ENCODE measurements at regions not wholly inside any gene's neighbourhood (a gene's known extent, or its start where the extent isn't known, plus 50 kb on each side); places are given as distances from the start of the nearest gene placed in this dataset.

DNA sequence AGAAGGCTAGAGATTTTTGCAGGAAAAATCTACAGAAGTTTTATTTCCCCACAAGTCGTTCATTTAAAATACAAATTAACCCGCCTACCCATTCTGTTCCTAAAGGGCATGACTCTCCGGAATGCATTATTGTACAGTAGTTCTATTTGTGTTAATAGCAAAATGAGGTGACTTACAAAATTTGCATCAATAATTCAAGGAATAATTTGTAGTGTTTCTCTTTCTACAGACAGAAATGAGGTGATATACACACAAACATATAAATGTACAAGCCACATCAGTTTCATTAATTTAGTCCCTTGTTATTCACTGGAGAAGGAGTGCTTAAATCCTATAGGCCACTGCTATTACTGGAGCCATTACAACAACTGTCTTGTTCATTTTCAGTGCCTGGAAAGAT lies 501.3 kb upstream of the DIAPH2 start:
- no peak for TF ChIP-seq YY1 (IDR thresholded peaks at IDR 0.05)
- no peak for TF ChIP-seq TAF1 (conservative IDR thresholded peaks at IDR 0.05)
- TF ChIP-seq, protein P1, sequence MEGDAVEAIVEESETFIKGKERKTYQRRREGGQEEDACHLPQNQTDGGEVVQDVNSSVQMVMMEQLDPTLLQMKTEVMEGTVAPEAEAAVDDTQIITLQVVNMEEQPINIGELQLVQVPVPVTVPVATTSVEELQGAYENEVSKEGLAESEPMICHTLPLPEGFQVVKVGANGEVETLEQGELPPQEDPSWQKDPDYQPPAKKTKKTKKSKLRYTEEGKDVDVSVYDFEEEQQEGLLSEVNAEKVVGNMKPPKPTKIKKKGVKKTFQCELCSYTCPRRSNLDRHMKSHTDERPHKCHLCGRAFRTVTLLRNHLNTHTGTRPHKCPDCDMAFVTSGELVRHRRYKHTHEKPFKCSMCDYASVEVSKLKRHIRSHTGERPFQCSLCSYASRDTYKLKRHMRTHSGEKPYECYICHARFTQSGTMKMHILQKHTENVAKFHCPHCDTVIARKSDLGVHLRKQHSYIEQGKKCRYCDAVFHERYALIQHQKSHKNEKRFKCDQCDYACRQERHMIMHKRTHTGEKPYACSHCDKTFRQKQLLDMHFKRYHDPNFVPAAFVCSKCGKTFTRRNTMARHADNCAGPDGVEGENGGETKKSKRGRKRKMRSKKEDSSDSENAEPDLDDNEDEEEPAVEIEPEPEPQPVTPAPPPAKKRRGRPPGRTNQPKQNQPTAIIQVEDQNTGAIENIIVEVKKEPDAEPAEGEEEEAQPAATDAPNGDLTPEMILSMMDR (IDR thresholded peaks at IDR 0.05; ENCODE audit: low read depth, low read length, missing input control) = no peak
- TF ChIP-seq NR2F2 (IDR thresholded peaks at IDR 0.05) = no peak
- no peak for TF ChIP-seq RAD21 (IDR thresholded peaks at IDR 0.05)
- TF ChIP-seq REST (IDR thresholded peaks at IDR 0.05) = no peak
- no peak for TF ChIP-seq SP1 (IDR thresholded peaks at IDR 0.05)
- TF ChIP-seq JUND (IDR thresholded peaks at IDR 0.05) = no peak
- TF ChIP-seq EGR1 (IDR thresholded peaks at IDR 0.05; ENCODE audit: low read depth in 2 of 2) = no peak
- TF ChIP-seq, protein P2, sequence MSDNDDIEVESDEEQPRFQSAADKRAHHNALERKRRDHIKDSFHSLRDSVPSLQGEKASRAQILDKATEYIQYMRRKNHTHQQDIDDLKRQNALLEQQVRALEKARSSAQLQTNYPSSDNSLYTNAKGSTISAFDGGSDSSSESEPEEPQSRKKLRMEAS (IDR thresholded peaks at IDR 0.05) = no peak
- TF ChIP-seq, protein P3, sequence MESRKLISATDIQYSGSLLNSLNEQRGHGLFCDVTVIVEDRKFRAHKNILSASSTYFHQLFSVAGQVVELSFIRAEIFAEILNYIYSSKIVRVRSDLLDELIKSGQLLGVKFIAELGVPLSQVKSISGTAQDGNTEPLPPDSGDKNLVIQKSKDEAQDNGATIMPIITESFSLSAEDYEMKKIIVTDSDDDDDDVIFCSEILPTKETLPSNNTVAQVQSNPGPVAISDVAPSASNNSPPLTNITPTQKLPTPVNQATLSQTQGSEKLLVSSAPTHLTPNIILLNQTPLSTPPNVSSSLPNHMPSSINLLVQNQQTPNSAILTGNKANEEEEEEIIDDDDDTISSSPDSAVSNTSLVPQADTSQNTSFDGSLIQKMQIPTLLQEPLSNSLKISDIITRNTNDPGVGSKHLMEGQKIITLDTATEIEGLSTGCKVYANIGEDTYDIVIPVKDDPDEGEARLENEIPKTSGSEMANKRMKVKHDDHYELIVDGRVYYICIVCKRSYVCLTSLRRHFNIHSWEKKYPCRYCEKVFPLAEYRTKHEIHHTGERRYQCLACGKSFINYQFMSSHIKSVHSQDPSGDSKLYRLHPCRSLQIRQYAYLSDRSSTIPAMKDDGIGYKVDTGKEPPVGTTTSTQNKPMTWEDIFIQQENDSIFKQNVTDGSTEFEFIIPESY (IDR thresholded peaks at IDR 0.05) = no peak
- TF ChIP-seq FOXA1 (IDR thresholded peaks at IDR 0.05) = no peak
- no peak for TF ChIP-seq RXRA (IDR thresholded peaks at IDR 0.05)
- TF ChIP-seq HNF4G (IDR thresholded peaks at IDR 0.05) = no peak
